DMS 273 treated with DMSO at 0.1 percent for 48 hours (cell line): ENCODE measurements at regions not wholly inside any gene's neighbourhood (a gene's known extent, or its start where the extent isn't known, plus 50 kb on each side); places are given as distances from the start of the nearest gene placed in this dataset.

ENCODE experiments used
- DNase-seq: peaks from one replicate; lab custom pipeline; 2025; lab: John Stamatoyannopoulos, UW

DNA sequence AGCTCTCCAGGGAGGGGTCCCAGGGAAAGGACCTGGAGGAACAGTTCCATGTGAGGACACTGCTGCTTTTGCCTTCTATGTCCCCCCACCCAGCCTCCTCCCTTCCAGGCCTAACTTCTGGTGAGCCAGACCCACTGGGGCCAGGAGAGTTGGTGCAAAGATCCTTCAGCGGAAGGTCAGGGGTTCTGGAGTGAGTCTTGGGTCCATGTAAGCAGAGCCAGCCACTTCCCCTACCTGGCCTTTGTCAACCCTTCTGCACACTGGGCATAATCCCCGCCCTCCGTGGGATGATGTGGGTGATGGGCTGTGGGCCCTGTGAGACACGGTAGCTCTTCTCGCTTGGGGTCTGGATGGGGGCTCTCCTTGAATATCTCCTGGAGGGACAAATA, 76.9 kb downstream of the RHOB start:
- DNase-seq: no peak

- DNase-seq: no peak
Measured at GRCh38 chr2:20524412-20525040, 77.7 kb downstream of the RHOB start.

- no peak for DNase-seq
Measured at GRCh38 chr2:20525041-20526035, 78.5 kb downstream of the RHOB start.

GRCh38 chr2:20526160-20526559, 79.3 kb downstream of the RHOB start:
- no peak for DNase-seq

DNA sequence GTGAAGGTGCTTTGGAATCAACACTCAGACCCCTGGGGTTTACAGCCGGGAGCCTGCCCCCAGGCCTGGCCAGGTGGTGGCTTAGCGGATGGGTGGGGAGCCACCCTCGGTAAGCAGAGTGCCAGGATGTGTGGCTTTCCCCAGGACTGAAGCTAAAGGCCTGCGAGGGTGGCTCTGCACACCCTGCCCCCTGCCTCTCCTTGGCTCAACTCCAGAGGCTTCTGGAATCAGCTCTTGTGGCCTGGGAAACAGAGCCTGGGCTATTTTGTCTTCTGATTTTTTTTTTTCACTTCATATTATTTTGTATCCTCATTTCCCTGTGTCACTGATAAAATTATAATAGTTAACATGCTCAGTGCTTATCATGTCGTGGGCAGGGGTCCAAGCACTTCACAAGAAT, 79.8 kb downstream of the RHOB start:
- no peak for DNase-seq

- no peak for DNase-seq
Measured at GRCh38 chr2:20528713-20529112, 81.8 kb downstream of the RHOB start.

GRCh38 chr2:20530520-20530919, 83.6 kb downstream of the RHOB start:
- no peak for DNase-seq

DNA sequence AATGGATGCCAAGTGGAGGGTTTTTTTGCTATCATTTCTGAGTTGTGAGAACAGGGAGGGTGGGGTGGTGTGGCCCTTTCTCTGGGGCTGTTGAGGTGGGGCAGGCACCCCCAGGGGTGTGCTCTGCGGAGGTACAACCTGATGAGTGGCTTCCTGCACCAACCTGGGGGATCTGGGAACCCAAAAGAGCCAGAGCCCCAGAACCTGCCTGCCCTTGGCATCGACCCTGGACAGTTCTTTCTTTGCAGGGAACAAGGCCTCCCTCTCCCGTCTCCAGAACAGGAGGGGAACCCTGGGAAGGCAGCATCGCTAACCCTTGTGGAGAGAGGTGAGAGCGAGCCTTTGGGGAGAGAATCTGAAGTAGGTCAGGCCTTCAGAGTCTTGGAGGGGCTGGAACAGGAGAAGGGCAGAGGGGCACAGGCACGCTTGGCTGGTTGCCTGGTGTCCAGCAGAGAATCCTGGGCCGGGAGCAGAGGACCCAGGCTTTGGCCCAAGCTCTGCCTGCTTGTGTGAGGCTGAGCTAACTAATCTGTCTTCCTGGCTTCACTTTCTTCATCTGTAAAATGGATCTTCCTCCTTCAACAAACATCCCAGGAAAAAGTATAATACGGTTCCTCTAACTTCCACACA, 84.9 kb downstream of the RHOB start:
- no peak for DNase-seq

GRCh38 chr2:20532634-20533437, 86.0 kb downstream of the RHOB start:
- DNase-seq: no peak

- DNase-seq: no peak
Measured at GRCh38 chr2:20533993-20534622, 87.2 kb downstream of the RHOB start.

GRCh38 chr2:20534913-20535801, 88.3 kb downstream of the RHOB start:
- no peak for DNase-seq

DNA sequence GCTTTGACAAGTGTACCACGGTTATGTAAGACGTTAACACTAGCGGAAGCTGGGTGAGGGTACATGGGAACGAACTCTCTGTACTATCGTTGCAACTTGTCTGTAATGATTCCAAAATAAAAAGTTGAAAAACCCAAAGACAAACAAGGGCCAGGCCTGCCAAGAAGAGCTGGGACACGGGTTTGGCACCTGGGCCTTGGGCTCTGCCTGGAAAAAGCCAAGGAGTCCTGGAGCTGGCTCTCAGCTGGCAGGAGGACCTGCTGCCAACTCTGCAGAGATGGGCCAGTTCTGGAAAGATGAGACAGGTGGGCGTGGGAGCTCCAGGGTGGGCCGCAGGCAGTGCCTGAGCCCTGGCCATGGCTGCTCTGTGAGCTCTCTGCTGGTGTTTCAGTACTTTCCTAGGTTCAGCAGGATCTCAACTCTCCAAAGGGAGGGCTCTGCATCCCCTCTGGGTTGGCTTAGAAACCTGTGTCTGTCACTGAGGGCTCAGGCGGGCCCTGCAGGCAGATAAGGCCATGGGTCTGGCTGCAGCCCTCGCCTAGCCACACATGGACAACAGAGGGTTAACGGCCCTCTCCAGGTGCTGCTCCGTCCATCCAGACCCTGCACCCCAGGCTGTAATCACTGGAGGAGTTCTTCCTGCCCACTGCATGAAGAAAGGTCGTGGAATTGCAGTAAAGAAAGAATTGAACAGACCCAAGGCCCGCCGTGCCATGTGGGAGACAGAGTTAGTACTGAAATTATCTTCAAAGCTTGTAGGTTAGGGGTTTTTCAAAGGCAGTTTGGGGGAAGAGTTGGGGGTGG, 89.9 kb downstream of the RHOB start:
- DNase-seq: no peak

DNA sequence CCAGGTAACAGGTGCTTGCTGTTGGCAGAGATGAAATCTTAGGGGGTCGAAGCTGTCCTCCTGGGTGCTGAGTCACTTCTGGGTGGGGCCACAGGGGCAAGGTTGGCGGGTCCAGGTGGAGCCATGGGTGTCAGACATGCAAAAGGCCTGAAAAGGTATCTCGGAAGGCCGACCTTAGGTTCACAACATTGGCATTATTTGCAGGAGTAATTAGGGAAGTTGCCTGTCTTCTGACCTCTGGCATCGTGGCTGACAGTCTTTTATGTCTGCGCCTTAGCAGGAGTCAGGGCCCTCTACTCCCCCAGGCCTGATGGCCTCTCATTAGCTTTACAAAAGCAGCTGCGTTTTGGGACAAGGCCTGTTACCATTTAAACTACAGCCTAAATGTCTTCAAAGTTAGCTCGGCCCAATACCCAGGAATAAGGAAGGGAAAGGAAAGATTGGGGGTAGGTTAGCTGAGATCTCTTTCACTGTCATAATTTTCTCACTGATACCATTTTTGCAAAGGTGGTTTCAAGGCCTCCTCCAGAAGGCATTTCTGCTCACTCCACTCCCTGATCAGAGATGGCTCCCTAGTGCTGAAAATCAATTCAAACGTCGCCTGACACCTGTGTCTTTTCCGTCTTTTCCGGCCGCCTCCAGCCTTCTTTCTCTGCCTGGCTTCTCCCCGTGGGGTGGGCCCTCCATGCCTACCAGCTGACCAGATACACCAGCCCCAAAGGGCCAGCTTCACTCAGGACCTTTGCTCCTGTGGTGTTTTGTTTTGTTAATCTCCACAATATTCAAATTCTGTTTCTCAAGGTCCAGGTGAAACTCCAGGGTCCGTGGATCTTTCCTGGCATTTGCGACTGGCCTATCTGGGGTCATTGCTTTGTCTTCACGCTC, 90.8 kb downstream of the RHOB start:
- DNase-seq: no peak

DNA sequence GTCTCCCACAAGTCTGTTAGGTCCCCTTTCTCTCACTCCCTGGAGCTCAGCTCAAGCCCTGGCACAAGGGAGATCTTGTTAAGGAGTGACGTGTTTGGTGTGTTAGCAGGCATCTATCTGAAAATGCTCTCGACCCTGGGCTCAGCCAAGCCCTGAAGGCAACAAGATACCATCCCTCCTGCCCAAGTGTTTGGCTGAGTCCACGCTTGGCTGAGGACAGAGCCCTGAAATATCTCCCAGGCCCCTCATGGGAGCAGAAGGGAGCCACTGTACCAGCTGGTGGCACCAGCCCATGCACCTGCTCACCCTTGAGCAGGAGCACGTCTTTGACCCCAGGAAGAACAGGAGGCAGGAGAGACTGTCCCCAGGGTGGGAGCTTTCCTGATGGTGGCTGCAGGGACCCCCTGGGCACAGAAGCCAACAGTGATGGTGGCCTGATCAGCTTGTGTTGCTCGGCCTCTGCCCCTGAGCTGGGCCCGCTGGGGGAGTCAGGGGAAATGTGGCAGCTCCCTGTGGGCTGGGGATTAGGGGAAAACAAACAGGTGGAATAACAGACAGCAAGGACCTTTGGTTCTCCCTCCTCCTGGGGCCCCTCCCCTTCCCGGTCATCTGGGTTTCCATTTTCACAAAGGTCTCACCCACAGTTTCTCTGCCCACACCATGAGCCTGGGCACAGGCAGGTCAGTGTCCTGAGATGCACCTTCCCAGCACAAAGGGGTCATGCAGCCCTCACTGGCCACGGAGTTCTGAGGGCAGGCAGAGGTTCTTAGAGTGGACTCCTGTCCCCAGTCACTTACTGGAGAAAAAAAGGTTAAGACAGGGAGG, 91.6 kb downstream of the RHOB start:
- DNase-seq: no peak

DNA sequence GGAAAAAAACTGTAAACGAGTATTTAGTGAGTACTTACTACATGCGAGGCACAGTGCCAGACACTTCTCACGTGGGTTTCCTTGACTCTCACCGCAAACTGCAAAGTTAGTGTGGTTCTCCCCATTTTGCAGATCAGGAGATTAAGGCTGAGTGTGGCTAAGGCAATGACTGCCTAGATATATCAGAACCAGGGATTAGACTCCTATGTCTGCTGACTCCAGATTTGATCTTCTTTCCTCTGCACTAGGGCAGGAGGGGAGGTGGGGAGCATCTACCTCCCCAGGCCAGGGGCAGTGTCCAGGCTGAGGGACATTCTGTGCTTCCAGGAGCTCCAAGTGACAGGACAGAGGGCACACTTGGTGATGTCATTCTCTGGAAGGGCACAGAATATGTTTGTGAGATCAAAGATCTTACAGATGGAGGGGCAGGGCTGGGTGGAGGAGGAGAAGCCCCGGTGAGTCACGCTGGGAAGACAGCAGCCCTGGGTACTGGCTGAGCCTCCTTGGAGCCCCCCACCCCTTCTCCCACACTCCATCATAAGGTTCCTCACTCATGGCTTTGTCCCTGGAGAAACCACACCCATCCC, 92.4 kb downstream of the RHOB start:
- DNase-seq: no peak

- DNase-seq: no peak
Measured at GRCh38 chr2:20539776-20540586, 93.1 kb downstream of the RHOB start.
